ENCODE measurements at regions not wholly inside any gene's neighbourhood (a gene's known extent, or its start where the extent isn't known, plus 50 kb on each side); places are given as distances from the start of the nearest gene placed in this dataset.

DNA sequence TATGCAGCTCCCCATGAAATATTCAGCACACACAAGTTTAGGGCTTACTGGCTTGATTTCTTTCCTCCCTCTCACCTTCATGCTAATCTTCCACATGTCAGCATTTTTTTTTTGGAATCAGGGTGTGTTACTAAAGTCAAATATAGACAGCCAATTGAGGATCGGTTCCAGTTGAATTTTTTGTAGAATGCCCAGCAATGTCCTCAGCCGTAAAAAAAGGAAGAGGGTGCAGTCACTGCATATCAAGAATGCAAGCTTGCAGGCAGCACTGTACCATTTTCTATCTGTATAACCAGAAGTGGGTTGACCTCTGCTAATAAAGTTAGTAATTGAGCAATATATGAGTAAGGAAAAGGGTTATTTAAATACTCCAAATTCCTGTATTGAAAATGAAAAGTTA is 51.4 kb upstream of the CHMP2B start:
- DNase-seq, result no peak

DNA sequence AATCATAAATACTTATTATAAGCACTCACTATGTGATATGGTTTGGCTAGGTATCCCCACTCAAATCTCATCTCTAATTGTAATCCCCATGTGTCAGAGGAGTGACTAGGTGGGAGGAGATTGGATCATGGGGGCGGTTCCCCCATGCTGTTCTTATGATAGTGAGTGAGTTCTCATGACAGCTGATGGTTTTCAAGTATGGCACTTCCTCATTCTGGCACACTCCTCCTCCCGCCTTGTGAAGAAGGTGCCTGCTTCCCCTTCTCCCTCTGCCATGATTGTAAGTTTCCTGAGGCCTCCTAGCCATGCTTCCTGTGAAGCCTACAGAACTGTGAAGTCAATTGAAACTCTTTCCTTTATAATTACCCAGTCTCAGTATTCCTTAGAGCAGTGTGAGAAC is 53.3 kb upstream of the CHMP2B start:
- DNase-seq, result no peak

DNA sequence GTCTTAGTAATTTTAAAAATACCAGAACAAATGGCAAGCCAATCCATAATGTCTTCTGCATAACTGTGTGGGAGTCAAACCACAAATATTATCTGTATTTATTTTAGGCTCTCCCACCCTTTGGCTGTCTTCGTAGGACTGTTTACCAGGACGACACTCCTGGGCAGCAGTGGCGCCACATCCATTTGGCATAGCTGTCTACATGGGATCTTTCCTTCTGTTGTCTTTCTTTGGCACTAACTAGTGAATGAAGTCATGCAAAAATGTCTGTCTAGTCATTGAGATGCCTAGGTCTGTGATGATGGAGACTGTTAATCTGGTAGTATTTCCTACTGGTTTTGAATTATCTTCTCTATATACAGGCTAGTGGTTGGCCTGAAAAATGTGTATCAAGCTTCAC is 54.0 kb upstream of the CHMP2B start:
- no peak for DNase-seq

DNA sequence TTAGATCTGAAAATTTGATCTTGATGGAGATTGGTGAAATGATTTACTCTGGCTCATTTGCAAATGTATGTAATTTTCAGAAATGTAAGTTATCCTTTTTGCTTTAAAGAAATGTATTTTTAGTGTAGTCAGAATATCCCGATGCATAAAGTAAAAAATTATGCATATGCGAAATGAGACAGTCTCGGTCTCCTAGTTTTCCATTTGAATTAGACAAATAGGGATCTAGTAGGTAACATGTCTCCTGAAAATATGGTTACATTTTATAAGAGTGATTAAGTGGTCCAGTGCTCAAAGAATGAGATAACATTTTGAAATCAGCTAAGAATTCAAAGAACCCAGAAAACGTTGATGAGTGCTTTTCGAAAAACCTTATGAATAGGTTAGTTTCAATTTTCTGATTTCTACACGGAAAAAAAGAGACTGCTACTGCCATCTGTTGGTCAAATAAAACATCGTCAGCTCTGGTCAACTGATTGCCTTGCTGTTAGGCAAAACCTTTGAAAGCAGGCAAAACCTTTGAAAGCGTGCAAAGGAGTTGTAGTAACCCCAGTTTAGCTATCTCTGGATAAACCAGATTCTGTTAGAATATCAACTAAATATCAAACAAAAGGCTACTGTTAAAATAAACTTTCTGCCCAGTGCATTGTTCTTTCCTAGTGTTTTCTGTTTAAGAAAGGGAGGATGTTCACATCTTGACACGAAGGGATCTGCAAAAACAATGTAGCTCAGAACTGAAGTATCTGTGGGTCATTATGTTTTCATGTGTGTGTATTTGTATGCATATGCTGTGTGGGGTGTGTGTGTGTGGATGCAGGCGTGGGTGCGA is 59.3 kb upstream of the CHMP2B start:
- peak; percentile 2 to 40 for DNase-seq

DNA sequence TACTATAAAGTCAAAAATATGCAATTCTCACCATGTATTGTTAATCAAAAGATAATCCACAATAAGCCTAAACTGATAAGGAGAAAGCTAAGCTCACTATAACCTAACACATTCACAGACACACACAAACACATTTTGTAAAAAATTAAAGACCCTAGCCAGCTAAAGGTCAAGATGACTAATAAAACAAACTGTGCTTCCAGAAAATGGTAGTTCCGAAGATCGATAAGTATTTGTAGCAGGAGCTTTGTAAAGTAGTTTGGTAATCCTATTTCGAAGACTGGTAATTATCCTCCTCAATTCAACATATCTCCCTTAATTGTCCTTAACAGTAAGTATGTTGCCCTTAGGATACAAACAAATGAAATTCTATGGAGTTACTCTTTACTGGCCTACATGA is 62.9 kb upstream of the CHMP2B start:
- DNase-seq, result no peak

DNA sequence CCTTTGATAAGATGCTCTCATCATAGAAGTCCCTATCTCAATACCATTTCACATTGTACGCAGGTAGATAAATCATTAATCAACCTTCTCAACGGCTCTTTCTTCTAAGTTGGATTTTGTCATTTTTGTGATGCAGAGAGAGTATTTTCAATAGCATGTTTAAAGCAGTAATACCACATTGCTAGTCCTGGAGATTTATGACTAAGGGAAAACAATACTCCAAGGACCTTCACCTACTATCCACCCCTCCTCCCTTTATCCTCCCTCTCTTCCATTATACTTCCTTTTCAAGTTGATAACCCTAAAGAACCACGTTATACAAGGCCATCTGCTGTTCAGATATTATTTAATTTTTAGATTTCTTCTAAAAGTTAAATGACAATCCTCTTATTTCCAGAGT is 65.3 kb upstream of the CHMP2B start:
- DNase-seq, result no peak

DNA sequence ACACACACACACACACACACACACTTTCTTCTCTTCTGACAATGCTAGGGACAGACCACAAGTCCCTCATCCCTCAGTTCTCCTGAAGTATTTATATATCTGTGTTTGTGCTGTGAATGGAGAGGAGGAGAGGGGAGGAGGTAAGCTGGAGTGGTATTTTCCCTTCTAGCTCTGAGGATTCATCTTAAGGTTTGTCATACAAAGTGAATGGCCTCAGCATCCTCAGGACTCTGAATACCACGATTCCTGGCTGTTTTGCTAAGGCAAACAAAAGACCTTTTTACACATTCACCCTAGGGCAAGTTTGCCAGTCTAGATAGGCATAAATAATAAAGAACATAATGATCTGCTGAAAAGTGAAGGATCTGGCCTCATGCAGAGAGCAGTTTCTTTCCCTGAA is 65.7 kb upstream of the CHMP2B start:
- no peak for DNase-seq

DNA sequence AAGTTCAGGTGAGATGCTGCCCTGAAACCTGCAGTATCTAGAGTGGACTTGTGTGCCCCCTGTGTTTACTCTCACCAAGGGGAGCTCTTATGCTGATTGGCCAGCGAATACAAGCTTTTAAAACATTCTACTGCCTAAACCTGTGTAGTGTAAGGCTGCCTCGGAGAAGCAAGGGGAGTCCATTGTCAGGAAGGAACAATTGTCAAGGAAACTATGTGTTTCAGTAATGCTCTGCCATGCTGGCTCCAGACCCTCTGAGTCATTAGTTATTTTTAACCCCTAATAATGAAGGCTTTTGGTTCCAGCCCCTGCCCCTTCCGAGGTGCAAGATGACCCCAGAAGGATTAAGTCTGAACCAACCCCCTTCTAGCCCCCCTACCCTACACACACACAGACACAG is 66.1 kb upstream of the CHMP2B start:
- no peak for DNase-seq

DNA sequence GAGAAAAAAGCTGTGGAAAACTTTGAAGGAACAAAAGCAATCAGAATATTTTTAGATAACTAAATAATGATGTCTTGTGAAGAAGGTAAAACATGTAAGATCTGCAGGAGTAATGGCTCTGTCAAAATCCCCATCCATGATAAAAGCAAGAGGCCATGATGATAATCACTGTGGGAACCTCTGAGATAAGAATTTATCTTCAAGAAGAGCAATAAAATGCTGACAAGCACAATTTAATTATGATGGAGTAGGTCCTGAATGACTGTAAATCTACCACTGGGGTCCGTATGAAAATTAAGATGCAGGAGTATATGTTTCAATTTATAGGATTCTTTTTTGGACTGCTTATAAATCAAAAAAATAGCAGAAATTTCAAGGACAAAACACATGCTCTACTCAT is 68.3 kb upstream of the CHMP2B start:
- DNase-seq, result no peak

DNA sequence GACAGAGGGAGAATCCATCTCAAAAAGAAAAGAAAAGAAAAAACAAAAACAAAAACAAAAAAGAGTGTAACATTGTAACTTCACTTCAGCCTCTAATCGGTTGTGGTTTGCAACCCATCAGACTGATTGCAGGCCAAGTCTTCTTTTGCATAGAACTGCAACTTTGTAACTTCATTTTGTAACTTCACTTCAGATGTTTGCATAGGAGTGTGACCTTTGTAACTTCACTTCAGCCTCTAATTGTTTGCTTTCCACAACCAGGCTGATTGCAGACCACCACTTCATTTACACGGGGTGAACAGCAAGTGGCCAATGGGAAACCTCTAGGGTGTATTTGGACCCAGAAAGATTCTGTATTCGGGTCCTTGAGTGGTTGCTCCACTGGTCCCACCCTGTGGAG is 79.1 kb upstream of the CHMP2B start:
- DNase-seq, result no peak

DNA sequence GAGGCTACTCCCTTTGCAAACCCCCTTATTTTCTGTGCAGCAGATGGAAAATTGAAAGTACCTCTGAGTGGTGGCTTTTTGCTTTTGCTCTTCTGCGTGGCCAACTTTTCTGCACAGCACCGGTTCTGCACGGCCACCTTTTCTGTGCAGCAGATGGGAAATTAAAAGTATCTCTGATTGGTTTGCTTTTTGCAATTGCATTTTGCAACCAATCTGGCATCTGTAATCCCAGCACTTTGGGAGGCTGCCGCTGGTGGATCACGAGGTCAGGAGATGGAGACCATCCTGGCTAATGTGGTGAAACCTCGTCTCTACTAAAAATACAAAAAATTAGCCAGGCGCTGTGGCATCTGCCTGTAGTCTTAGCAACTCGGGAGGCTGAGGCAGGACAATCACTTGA is 79.5 kb upstream of the CHMP2B start:
- DNase-seq, result no peak

DNA sequence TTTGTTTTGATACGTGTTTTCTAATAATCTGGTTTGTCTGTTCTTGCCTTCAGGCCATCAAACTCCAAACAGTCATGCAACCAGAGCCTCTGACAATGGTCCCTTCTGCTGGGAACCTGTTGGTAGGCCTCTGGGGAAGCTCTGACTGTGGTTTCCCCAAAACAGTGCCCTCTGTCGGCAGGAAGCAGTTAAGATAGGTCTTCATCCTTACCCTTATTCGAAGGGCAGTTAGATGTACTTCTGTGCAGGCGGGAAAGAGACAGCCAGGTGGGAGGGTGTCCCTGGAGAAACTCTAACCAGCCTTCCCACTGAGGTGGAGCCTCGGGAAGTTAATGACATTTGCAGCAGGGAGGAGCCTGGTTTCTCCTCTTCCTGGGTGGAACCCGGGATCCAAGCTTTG is 81.6 kb upstream of the CHMP2B start:
- DNase-seq, result peak in 1 of 2 experiments; percentile 4

DNA sequence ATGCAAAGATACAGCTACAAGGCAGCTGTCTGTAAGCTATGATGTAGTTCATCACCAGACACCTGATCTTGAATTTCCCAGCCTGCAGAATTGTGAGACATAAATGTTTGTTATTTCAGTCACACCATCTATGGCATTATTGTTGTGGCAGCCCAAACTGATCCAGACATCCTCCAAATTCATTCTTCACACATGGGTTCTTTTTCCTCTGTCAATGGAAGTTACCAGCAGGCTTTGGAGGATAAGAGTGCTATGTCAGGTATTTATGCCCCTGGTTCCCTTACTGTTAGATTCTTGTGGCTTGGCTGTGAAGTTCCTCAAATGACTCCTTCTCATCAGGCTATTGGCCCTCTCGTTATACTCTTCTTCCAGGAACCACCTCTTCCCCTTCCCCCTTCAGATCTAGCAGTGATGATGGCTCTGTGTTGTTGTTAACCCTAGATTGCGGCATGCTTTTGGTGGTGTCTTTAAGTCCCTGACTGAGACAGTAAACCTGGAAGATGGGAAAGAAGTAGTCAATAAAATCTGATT is 91.0 kb upstream of the CHMP2B start:
- DNase-seq, result no peak

DNA sequence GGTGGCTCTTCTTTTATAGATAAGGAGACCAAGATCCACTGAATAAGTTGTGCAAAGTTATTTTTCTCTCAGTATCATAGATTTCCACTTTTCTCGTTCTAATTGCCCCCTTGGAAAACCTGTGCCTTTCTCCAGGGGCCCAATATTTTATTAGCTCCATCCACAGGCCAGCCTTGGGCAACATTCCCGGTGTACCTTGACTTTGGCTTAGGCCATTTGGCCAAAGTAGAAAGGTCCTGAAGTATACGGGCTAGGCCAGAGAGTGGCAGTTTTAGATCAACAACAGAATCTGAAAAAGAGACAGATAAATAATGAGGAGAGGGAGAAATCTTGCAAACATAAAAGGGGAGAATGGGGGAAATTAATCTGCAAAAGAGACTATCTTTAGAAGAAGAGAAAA is 91.7 kb upstream of the CHMP2B start:
- DNase-seq, result no peak

DNA sequence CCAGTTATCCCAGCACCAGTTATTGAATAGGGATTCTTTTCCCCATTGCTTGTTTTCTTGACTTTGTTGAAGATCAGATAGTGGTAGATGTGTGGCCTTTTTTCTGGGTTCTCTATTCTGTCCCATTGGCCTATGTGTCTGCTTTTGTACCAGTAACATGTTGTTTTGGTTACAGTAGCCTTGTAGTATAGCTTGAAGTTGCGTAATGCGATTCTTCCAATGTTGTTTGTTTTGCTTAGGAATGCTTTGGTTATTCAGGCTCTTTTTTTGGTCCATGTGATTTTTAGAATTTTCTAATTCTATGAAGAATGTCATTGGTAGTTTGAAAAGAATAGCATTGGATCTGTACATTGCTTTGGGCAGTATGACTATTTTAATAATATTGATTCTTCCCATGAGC is 94.3 kb upstream of the CHMP2B start:
- DNase-seq, result no peak

DNA sequence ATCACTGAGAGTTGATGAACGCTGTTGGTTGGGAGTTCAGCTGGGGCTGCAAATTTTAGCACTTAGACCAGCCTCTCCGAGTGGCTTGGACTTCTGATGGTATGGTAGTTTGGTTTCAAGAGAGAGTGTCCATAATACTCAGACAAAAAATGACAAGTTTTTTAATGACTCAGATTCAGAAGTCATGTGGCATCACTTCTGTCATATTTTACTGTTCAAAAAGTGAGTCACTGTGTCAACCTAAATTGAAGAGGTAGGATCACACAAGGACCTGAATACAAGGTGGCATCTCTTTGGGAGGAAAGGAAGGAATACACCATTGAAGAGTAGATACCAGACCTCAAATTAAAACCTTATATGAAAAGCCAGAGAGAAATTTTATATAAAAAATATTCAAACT is 99.1 kb upstream of the CHMP2B start:
- DNase-seq, result no peak

DNA sequence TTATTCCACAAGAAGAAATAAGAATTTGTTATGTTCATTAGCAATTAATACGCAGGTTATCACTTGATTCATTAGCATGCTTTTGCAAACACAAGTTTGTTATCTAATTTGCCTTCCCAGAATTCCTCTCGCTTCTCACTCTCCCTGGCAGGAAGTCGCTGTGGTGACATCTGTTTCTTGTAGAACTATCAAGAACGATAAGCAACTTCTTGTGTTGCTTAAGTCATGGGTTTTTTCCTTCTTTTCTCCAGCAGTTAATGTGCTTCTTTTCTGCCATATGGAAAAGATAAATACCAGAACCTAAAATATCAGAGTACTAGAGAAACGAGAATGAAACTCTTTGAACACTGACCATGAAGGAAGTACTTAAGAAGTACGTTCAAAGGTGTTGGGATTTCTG is 99.8 kb upstream of the CHMP2B start:
- DNase-seq, result no peak

DNA sequence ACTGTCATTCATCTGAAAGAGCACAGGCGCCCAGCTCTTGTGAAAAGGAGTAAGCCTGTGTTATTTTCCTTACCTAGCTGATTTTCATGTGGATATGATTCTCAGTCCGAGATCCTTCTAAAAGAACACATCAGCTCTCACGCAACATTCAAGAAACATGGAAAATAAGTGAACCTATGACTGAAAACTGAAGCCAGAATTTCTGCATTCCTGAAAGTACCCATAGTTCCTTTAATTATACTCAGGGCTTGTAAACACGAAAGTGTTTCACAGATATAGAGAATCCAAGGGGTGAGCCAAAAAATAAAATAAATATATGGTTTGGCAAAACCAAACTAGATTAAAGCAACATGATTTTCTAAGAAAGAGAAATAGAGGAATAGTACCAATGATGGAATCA is 100.8 kb upstream of the CHMP2B start:
- no peak for DNase-seq

DNA sequence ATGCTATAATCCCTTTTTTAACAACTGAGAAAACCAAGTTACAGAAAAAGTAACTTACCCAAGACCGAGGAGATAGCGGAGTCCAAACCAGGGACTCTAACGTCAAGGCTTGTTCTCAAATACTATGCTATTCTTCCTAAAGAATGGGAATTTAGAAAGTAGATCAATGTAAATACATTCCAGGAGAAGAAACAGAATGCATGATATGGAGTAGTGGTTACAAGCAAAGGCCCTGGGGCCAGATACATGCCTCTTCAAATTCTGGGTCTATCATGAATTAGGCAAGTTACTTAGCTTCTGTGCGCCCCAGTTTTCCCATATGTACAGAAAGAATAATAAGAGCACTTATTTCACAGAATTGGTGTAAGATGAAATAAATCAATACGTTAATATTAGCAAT is 102.0 kb upstream of the CHMP2B start:
- no peak for DNase-seq

DNA sequence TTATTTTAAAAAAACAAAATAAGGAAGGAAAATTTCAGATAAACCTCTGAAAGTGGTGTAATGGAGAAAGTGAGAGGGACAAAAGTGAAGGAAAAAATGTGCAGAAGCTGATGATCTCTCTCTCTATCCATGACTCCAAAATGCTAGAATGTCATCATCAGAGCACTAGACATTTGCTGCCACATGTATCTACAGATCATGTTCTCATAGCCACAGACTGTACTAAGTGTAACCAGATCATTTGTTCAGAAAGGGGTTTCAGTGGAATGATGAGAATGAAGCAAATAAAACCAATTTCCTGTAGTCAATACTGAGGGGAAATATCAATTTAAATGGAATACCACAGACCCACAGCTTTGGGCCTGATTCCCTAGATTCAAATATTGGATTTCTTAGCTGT is 104.3 kb upstream of the CHMP2B start:
- DNase-seq, result no peak

DNA sequence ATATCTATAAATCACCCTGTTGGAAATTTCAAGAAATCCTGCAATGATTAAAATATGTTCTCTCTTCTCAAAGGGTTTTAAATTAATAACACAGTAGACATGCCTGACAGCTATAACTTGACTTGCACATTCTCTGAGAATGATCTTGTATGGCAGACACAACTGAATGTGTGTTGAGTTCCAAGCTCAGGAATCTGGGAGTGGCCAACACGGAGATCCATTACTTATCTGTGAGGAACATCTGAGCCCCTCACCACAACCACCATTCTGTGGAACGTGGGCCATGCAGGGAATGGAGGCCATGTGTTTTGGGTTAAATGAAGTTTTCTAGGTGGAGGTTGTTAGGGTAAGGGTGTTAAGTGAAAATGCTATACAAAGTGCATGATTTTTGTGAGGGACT is 105.3 kb upstream of the CHMP2B start:
- DNase-seq, result no peak

DNA sequence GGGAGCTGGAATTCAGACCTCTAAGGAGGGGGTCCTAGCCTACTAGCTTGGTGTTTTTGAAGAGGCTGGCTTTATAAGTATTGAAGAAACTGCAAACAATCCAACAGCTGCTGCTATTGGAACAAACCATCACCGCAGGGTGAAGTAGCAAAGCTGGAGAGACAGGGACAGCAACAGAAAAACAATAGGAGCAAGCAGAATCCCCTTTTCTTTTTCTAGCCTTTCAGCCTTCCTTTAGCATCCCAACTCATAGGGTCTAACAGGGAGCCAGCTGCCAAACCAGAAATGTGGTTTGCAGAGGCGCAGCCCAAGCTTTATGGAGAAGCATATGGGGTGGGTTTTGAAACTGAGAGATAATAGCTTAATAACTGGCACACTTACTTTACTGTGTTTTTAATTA is 106.2 kb upstream of the CHMP2B start:
- peak; percentile 50 to 92 for DNase-seq

DNA sequence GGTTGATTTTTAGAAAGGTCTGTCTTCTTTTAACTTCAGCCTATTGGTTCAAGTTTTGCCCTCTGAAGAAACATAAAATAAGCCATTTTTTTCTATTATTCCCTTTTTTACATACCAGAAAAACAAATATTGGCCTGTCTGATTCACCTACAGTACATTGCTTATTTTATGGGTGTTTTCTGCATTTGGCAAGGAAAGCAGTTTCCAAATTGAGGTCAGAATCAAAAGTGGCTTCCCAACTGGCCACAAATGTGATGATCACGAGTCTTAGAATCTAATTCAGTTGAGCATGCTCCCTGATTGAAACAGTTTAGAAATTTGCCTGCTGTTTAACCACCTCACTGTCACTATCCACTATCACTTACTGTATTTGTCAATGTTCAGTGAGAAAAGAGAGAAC is 106.9 kb upstream of the CHMP2B start:
- DNase-seq, result no peak

DNA sequence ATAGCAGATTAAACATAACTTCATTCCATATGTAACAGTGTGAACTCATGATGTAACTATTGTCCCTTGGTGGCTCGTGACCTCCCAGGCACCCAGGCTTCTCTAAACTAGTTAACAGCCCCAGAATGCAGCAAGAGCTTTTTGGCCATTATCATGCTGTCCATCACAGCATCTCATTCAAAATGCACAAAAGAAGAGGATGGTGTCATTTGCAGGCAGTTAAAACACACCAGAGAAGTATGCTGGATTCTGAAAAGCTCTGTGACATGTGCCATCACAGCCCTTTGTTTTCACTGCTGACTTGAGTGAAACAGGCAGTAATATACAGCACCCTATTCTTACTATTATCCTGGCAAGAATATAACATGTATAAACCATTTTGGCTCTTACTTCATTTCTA is 117.6 kb upstream of the CHMP2B start:
- no peak for DNase-seq
